Non-pigmented ciliary epithelial cell (primary cell): ENCODE measurements at regions not wholly inside any gene's neighbourhood (a gene's known extent, or its start where the extent isn't known, plus 50 kb on each side); places are given as distances from the start of the nearest gene placed in this dataset.

Experiments
- DNase-seq: peaks from one replicate; pipeline ENCODE4 v3.0.0-alpha.2; 2010; ENCODE audit warnings: low read depth

DNA sequence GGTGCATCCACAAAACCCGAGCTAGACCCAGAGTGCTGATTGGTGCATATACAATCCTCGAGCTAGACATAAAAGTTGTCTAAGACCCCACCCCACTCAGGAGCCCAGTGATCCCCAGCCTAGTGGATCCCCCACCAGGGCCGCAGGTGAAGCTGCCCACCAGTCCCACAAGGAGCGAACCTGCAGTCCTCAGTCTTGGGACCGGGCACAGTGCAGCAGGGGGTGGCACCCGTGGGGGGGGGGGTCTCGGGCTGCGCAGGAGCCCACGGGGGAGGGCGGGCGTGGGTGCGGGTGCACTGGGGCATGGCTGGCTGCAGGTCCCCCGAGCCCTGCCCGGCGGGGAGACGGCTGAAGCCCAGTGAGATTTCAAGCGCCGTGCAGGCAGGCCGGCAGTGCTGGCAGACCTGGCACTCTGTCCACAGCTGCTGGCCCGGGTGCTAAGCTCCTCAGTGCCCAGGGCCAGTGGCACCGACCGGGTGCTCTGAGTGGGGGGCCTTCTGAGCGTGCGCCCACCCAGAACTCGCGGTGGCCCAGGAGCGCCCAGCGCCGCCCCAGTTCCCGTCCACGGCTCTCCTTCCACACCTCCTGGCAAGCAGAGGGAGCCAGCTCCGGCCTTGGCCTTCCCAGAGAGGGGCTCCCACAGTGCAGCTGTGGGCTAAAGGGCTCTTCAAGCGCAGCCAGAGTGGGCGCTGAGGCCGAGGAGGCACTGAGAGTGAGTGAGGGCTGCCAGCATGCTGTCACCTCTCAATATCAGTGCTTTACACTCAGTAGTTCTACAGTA is 989.1 kb downstream of the FAM181B start:
- no peak for DNase-seq

DNA sequence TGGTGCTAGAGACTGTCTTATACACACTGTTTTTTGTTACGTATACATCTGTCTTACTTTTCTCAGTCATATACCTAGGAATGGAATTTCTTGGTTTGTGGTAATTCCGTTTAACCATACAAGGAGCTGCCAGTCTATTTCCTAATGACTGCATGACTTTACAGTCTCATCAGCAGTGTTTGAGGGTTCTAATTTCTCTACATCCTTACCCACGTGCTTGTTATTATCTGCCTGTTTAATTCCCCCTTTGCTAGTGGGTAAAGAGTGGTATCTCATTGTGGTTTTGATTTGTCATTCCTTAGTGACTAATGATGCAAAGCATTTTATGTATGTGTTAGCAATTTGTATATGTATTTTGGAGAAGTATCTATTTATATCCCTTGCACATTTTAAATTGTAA is 1008.0 kb downstream of the FAM181B start:
- DNase-seq, result peak; percentile 27

DNA sequence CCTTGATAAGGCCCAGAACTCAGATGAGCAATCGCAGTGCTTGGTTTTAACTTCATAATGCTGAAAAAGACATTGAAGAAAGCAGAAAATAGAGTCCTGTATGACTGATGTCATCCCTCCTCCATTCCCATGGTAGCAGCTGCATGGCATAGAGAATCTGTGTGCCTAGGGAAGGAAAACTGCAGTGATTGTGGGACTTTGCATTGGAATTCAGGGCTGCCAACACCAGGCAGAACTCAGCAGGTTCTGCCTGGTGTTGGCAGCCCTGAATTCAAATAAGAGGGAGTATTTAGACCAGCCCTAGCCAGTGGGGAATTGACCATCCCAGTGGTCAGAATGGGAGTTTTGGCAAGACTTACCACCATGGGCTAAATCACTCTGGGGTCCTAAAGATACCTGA is 1016.0 kb downstream of the FAM181B start:
- no peak for DNase-seq

DNA sequence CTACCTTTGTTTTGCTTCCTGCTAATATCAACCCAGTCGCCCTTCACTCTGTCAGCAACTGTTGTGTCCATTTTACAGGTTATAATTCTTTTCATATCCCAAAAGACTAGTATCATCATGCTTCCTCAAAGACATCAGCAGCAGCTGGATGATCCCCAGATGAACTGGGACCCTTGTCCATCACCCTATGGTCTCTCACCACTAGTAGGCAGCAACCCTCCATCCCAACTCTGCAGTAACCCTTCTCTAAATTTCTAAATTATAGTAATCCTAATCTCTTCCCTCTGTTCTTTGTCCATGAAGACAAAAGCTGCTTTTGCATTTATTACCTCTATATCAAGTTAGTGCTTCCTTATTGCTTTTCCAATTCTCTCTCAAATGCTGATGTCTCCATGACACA is 1025.8 kb downstream of the FAM181B start:
- DNase-seq, result no peak

DNA sequence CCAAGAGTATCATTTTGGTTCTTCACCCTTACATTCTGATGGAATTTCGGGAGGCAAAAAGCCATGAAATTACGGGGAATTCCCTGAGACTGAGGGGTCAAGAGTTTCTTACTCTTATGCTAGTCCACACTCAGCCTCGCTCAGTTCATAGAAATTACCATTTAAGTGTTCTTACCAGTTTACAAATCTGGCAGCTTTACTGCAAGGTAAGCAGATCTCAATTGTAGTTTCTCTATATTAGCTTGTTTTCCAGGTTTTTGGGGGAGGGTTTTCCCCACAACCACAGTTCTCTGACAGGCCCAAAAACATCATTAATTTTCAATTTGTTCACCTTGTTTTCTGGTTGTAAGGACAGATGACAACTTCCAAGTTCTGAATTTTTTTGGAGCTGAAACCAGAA is 1028.4 kb downstream of the FAM181B start:
- no peak for DNase-seq

DNA sequence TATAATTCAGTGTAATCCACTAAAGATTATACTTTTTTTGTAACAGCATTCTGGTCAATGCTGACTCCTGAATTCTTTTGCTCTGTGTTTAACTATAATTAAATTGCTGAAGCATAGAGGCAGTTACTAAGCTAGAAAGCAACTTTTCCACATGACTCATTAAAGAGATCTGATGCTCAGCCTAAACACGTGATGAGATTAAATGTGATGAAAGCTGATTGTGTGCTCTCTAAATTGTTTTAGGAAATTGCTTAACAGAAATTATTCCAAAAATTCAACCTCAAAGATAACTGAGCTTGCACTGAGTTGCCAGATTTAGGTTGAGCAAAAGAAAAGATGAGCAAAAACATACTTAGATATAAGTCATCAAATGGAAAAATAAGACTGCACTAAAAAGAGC is 1033.6 kb downstream of the FAM181B start:
- no peak for DNase-seq

DNA sequence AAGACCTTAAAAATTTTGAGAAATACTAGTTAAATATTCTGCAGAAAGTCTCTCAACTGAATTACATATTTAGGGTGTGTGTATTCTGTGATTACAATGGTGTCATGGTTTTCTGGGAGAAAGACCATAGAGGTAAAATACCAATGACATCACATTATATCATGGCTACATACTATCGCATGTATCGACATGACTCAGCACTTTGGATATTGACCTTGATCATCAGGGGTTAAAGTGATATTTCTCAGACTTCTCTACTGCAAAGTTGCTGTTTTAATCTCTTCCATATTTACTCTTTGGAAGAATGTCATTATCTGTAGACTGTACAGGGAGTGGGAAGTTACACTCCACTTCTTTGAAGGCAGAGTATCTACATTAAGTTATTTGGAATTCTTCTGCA is 1046.6 kb downstream of the FAM181B start:
- no peak for DNase-seq

DNA sequence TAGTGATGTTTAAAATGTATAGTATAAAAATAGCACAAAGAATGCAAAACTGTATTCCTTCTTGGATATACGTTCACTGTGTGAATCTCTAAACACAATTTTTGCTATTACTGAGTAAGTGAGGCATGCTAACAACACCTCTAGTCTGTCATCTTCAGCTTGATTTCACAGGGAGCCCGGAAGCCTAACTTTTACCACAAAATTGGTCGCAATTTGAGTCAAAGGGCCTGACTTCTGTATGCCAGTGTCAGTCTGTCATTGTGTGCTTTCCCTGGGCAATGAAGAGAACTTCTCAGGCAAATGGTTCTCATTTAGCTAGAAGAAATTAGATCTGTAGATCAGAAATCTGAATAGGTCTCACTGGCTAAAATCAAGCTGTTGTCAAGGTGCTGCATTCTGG is 1059.5 kb downstream of the FAM181B start:
- DNase-seq, result no peak

DNA sequence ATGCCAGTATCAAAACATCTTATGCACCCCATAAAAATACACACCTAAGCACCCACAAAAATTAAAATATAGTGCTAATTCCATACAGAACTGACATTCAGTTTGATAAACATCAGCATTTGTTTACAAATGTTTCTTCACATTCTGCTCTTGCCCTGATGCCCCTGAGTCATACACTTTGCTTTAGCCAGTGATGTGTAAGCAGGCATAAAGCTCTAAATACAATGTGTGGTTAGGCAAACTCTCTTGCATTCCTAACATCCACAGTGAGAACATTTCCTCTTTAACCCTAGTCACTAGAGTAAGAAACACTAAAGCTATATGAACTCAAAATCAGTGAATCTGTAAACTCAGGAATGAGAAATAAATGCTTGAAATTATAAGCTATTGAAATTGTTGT is 1060.7 kb downstream of the FAM181B start:
- DNase-seq, result peak; percentile 27

DNA sequence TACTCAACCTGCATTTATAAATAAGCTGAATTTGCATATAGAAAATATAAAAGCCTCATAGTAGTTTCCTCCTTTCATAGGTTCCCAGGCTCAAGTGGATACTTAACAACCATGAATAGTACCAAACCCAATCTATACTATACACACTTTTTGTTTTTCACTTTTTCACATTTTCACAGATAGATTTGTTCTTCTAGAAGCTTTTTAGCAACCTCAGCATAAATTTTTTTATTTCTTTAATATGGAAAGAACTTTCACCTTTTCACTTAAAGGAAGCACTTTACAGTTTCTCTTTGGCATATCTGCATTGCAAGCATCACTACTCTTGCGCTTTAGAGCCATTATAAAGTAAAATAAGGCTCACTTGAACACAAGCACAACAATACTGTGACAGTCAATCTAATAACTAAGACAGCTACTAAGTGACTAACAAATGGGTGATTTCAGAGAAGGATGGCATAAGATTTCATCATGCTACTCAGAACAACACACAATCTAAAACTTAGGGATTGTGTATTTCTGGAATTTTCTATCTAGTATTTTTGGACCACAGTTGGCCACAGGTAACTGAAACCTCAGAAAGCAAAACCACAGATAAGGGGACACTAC is 1063.6 kb downstream of the FAM181B start:
- DNase-seq, result no peak

DNA sequence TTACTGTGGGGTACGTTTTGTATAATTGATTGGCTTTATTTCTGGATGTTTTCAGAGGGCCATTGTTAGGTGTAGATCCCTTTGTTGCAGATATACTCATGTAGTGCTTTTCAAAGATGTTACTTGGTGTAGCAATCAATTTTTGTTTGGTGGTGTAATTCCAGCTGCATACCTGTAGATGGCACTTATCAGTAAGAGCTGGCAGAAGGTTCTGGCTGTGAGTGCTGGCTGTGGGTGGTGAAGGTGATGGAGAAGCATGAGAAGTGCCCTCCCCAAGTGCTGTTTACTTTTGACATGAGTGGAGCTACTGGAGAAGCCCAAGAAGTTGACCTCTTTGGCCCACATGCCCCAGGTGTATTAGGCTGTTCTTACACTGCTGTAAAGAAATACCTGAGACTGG is 1074.9 kb downstream of the FAM181B start:
- no peak for DNase-seq

DNA sequence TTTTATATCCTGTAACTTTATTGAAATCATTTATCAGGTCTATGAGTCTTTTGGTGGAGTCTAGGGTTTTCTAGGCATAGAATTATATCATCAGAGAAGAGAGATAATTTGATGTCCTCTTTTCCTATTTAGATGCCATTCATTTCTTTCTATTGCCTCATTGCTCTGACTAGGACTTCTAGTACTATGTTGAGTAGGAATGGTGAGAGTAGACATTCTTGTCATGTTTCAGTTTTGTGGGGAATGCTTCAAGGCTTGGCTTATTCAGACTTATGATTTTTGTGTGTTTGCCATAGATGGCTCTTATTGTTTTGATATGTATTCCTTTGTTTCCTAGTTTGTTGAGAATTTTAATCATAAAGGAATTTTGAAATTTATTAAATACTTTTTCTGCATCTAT is 1078.3 kb downstream of the FAM181B start:
- DNase-seq, result no peak

DNA sequence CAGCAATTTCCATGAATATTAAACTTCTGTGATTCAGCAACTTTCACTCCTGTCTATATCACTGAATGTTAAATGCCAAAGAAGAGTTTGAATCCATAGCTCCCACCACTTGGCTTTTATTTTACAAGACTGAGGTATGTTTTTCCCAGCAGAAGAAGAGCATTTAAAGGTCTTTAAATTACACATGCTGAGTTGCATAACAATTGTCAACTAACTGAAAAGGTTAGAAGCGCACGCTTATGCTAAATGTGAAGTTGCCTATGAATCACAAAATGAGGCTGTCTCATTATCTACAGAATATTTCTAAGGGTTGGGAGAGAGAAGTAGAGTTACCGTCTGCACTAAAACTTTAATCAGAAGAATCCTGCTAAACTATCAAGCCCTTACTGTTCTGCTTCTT is 1086.3 kb downstream of the FAM181B start:
- no peak for DNase-seq

DNA sequence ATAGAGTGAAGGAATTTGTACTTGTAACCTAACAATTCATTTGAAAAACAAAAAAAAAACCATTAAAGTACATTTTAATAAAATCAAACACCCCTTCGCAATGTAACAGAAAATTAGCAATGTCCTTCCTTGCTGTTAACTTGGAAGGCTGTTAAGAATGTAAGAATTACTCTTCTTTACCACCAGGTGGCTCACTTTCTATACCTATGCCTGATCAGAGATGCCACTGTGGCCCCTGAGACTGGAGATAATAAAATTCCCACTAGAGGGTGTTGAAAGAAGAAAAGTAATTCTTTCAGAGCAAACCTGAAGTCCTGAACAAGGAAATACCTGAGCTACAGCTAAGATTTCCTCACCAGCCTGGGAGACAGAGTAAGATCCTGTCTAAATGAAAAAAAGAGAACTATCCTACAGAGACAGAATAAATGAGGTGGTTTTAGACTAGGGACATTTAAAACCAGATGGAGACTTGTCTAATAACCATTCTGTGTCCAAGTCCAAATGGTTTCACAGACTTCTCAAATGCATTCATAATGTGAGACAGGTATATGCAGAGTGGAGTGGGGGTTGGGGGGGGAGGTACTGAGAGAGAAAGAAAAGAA is 1089.3 kb downstream of the FAM181B start:
- no peak for DNase-seq

DNA sequence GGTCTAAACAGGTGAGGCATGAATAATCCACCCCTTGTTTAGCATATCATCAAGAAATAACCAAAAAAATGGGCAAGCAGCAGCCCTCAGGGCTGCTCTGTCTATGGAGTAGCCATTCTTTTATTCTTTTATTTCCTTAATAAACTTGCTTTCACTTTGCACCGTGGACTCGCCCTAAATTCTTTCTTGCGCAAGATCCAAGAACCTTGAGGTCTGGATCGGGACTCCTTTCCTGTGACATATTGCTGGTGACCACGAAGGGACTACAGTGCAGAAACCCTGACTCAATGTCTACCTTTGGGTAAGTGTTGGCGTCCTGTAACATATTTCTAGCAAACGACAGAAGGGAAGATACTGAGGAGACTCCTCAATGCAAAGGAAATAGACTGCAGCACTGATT is 1099.2 kb downstream of the FAM181B start:
- DNase-seq, result no peak

DNA sequence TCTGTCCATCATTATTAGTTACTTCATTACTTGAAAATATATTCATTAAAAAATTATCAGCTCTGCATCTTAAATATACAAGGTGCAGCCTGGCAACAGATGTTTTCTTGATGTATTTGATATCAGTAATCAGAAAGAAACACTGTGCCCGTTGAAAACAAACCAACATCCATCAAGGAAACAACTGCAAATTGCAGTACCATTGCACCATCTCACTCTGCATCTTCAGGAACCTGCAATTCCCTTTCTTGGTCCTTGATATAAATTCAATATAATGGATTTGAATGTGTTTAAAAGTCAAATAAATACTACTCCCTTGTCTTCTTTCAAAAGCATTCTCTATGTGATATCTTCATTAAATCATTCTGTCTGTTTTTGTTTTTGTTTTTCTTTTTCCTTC is 1131.2 kb downstream of the FAM181B start:
- no peak for DNase-seq

DNA sequence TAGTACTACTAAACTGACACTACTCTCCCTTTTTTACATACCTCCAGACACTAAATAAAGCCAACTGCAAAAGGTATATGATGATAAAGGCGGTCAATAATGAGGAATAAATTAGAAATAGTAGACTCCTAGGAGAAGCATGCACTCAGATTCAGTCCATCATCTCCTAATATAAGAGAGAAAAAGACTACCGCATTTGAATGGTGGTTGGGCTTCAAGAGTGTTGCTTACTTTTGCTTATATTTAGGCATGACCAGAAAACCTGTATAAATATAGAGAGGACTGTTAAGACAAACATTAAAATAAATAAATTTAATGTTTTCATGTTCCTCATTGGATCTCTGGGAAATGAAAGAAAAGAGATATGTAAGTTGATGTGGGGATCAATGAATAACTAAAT is 1137.0 kb downstream of the FAM181B start:
- DNase-seq, result no peak

DNA sequence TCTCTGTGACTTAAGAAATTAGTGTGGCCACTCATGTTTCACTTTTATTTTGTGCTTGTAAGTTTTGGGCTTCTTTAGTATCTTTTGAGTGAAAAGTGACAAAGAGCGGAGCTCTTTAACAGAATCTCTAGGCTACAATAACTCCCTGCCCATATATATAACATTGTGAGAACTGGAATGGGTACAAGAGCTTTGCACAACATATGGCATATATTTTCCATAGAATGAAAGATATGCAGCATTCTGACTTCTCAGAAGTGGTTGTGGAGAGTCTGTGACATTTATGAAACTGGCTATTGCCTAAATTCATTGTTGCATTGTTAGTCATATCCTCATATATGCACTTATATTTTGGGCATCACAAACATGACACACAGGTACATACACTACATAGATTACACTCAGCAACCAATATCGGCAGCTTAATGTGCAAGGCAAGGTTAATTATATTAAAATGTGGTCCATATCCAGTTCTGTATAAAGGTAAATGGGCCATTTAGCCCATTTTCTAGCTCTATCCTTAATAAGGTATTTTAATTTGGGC is 1148.2 kb downstream of the FAM181B start:
- DNase-seq, result no peak

DNA sequence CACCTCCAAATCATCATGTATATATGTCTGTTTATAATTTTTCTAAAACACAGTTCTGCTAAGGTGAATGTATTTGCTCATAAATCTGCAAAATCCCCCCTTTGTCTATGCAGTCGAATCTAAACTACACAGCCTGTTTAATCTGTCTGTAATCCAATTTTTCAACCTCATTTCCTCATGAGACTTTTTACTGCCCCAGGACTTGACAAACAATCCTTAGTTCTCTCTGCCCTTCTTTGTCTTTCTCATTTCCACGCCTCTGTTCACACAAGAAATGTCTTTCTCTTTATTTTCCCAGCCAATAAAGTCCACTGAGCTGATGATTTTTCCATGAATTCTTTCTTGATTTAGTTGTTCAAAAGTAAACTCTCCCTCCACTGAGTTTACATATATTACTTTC is 1154.3 kb downstream of the FAM181B start:
- DNase-seq, result no peak

DNA sequence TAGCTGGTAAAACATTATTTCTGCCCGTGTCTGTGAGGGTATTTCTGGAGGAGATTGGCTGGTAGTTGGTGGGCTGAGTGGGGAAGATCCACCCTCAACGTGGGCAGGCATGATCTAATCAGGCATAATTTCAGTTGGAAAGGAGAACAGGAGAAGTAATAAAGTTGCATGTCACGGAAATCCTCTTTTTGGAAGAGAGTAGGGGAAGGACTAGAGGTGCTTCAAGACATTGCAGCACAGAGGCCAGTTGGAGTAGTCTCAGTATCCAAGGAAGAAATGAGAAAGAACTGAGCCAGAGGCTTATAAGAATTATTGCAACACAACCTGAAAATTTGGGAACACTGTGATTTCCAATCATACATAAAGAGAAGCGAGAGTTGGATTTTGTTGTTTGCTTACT is 1155.1 kb downstream of the FAM181B start:
- DNase-seq, result no peak

DNA sequence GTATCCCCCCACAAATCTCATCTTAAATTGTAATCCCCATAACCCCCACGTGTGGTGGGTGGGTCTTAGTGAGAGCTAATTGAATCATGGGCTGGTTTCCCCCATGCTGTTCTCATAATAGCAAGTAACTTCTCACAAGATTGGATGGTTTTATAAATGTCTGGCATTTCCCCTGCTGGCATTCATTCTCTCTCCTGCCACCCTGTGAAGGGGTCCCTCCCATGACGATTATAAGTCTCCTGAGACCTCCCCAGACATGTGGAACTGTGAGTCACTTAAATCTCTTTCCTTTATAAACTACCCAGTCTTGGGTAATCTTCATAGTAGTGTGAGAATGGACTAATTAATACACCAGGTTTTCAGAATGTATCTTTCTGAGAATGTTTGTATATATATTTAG is 1159.4 kb downstream of the FAM181B start:
- DNase-seq, result no peak

DNA sequence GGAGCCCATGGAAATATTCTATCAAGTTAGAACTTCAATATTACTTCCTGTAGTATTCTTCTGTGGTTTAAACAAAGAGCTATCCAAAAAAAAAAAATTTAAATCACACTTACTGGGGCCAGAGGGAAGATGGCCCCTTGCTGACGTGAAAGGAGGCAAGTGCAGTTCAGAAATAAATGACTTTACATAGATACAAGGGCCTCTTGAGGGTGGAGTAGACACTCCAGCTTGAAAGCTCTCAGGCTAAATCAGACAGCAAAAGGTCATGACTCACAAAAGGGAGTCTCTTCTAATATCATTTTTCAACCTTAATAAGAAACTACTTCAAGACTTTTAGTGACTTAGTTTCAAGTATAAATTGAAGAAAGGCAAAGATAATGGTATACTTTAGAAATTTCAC is 1160.3 kb downstream of the FAM181B start:
- DNase-seq, result no peak

DNA sequence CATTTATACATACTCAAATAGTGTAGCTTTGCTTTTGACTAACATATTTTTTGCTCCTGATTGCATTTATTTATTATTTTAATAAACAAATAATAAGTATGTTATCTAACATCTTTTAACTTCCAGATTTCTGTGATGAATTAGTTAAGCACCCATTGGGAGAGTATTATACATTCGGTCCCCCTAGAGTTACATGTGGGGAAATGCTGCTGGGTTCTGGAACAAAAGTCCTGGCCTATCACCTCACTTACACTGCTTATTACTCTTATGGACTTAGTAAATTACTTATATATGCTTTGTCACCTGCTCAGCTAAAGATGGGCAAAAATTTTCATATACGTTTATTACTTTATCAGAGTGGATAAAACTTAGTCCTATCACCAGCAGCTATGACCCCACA is 1163.0 kb downstream of the FAM181B start:
- DNase-seq, result no peak
